NCI-H748 (cell line): ENCODE measurements at regions not wholly inside any gene's neighbourhood (a gene's known extent, or its start where the extent isn't known, plus 50 kb on each side); places are given as distances from the start of the nearest gene placed in this dataset.
"Not testable (repeated sequence)": the region's sequence is repeated elsewhere in the genome, so short reads cannot be mapped to it uniquely, and the experiment has no call there.

Experiments used
- DNase-seq: peaks from one replicate; lab custom pipeline; 2025; ENCODE audit not compliant: unreplicated experiment; lab: John Stamatoyannopoulos, UW

GRCh38 chr2:90215880-90216279, 1524.4 kb downstream of the RPIA start:
- DNase-seq, result not testable (repeated sequence)

GRCh38 chr2:90216801-90217200, 1525.3 kb downstream of the RPIA start:
- DNase-seq, result not testable (repeated sequence)

GRCh38 chr2:90218534-90218933, 1527.1 kb downstream of the RPIA start:
- DNase-seq, result not testable (repeated sequence)

GRCh38 chr2:90220623-90221299, 1529.3 kb downstream of the RPIA start:
- DNase-seq, result not testable (repeated sequence)

GRCh38 chr2:90221300-90221651, 1529.8 kb downstream of the RPIA start:
- DNase-seq, result no peak

- DNase-seq, result not testable (repeated sequence)
Observed at GRCh38 chr2:90224767-90225166, 1533.3 kb downstream of the RPIA start.

GRCh38 chr2:90226465-90227072, 1535.1 kb downstream of the RPIA start:
- DNase-seq, result not testable (repeated sequence)

- not testable (repeated sequence) for DNase-seq
Observed at GRCh38 chr2:90231199-90231598, 1539.7 kb downstream of the RPIA start.

- not testable (repeated sequence) for DNase-seq
Observed at GRCh38 chr2:90235452-90235851, 1544.0 kb downstream of the RPIA start.

GRCh38 chr2:90237923-90238361, 1546.5 kb downstream of the RPIA start:
- DNase-seq, result peak; percentile 17

GRCh38 chr2:90238505-90239230, 1547.2 kb downstream of the RPIA start:
- not testable (repeated sequence) for DNase-seq

GRCh38 chr2:90239769-90240168, 1548.3 kb downstream of the RPIA start:
- not testable (repeated sequence) for DNase-seq

- DNase-seq, result not testable (repeated sequence)
Observed at GRCh38 chr2:90244902-90245765, 1553.7 kb downstream of the RPIA start.

- DNase-seq, result not testable (repeated sequence)
Observed at GRCh38 chr2:90248400-90248799, 1556.9 kb downstream of the RPIA start.

GRCh38 chr2:90250350-90250749, 1558.9 kb downstream of the RPIA start:
- not testable (repeated sequence) for DNase-seq

GRCh38 chr2:90251576-90251975, 1560.1 kb downstream of the RPIA start:
- not testable (repeated sequence) for DNase-seq

GRCh38 chr2:90253306-90253705, 1561.8 kb downstream of the RPIA start:
- DNase-seq, result not testable (repeated sequence)

- not testable (repeated sequence) for DNase-seq
Observed at GRCh38 chr2:90266888-90267287, 1575.4 kb downstream of the RPIA start.

- not testable (repeated sequence) for DNase-seq
Observed at GRCh38 chr2:90287751-90288150, 1596.3 kb downstream of the RPIA start.

- DNase-seq, result not testable (repeated sequence)
Observed at GRCh38 chr2:90288396-90288795, 1596.9 kb downstream of the RPIA start.
